NCI-H1048 (cell line): ENCODE measurements at regions not wholly inside any gene's neighbourhood (a gene's known extent, or its start where the extent isn't known, plus 50 kb on each side); places are given as distances from the start of the nearest gene placed in this dataset.
"Not testable (repeated sequence)": the region's sequence is repeated elsewhere in the genome, so short reads cannot be mapped to it uniquely, and the experiment has no call there.

ENCODE experiments used
- DNase-seq: peaks from one replicate; lab custom pipeline; 2025; lab: John Stamatoyannopoulos, UW

DNA sequence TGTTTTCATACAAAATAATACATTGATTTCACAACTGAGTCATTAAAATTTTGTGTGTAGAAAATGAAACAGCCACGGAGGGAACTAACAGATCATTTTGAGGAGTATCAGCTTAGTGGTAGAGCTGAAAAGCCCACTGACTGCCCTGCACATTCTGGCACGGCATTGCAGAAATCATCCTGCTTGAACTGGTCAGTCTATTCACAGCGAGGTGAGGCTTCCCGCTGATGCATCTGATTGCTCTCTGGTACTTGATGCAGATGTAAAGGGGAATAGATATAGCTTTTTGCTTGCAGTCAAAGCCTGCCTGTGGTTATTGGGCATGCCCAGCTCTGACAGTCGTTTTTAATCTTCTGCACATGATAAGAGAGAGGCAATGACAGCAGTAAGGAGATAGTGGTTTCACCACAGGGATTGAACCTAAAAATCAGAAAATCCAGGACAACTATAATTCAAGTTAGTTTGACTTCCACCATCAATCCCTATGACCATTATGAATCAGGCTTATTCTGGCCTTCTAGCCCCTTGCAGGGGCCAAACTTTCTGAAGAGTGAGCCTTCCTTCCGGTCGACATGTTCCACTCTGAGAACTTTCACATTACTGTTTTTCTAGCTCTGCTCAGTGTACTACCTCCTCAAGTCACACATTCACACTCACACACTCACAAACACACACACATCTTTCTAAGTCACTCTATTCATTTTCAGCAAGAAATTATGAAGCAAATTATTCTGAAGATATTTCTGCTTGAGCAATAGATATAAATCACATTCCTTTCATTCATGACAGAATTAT, 782.8 kb upstream of the NUDT12 start:
- no peak for DNase-seq

DNA sequence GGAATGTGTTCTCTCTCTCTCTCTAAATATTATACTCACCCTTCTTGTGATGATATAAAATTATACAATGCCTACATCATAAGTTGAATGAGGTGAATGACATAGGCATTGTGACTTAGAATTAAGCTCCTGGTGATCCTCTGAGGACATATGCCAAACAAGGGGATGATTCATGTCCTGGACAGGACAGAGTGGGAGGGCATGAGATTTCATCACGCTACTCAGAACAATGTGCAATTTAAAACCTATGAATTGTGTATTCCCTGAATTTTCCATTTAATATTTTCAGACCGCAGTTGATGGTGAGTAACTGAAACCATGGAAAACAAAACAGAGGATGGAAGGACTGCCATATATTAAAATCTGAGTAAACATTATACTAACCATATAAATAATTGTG, 782.2 kb upstream of the NUDT12 start:
- no peak for DNase-seq

DNA sequence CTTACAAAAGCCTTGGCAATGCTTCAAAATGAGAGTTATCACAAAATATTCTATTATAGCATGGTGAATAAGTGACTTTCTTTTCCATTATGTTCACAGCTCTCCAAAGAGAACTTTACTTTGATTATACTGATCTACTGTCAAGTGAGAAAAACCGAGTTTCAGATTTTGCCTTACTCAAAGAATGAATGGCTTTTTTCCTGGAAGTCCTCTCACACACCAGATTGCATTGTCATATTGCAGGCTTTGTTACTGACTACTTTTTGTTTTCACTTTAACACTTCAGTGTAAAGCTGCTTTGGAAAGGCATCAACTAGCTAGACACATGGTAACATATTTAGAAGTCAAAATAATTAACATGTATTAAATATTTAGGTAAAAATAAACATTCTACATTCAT, 765.2 kb upstream of the NUDT12 start:
- no peak for DNase-seq

DNA sequence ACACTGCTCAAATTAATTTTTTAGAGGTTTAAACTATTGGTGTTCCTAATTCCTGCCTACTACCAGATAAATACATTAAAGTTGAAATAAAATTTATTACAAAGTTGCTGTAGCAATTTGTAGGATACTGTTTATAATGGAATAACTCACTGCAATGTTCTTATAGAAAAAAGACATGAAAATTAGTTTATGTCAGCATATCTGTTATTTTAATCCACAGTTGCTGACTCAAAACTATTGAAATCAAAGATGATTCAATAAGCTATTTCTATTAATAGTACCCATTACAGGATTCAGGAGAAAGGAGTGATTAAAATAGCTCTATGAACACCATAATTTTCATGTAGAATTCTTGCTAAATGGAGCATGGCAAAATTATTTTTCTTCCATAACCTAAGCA, 764.4 kb upstream of the NUDT12 start:
- DNase-seq = no peak

DNA sequence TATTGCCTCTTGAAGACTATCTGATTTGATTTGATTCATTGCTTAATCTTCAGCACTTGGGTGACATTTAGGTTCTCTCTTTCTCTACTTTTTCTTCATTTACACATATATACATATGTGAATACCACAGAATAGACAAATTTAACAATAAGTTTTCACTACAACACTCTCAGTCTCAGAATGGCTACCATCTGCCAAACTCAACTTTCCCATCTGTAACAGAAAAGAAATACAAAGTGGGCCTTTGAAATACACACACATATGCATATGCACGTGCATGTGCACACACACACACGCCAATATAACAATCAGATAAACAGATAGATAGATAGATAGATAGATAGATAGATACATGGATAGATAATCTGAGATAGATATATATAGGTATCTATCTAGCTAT, 762.8 kb upstream of the NUDT12 start:
- no peak for DNase-seq

DNA sequence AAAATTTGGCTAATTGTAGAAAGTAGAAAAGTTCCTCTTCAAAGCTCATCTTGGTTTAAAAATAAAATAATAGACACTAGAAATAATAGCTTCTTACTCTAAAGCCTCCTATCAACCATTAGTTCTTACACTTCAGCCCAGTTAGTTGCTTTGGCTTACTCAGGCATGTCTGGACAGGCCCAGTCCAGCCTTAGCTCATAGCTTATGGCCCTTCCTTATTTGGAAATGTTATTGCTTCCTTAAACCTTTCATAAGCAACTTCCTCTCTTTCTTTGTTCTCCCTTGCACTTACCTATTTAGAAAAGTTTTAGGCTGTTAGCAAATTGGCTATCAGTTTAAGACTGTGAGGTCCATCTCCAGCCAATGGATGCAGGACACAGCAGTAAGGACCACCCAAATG, 754.1 kb upstream of the NUDT12 start:
- not testable (repeated sequence) for DNase-seq

DNA sequence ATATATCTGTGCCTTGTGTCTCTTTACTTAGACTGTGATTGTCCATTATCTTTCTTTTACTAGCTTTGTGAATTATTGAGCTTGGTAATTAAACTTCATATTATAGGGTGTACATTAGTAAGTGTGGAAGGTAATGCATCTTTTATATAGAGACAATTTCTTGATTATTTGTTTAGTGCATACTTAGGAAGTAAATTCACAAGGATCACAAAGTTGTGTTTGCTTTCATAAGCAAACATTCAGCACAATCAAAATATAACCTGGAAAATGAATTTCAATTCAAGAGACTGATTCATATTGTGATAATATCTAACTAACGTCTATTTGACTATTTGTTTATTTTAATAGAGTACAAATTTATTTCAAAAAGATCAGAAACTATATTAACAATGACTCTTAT, 749.9 kb upstream of the NUDT12 start:
- no peak for DNase-seq

DNA sequence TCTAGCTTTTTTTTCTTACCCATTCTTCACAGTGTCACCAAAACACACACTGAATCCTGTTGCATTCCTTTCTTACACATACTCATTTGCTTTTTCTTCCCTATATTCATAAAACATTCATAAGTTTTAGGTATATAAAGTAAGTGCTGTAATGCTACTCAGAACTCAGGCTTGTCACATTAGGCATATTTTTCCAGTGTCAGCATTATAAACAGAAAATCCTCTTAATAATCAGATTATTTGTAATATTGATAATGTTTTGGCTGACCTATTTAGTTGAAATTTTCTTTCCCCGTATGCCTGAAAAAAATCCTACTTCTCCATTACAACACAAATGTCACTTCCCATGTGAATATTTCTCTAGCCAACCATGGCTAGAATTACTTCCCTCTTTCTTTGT, 743.0 kb upstream of the NUDT12 start:
- DNase-seq = no peak

DNA sequence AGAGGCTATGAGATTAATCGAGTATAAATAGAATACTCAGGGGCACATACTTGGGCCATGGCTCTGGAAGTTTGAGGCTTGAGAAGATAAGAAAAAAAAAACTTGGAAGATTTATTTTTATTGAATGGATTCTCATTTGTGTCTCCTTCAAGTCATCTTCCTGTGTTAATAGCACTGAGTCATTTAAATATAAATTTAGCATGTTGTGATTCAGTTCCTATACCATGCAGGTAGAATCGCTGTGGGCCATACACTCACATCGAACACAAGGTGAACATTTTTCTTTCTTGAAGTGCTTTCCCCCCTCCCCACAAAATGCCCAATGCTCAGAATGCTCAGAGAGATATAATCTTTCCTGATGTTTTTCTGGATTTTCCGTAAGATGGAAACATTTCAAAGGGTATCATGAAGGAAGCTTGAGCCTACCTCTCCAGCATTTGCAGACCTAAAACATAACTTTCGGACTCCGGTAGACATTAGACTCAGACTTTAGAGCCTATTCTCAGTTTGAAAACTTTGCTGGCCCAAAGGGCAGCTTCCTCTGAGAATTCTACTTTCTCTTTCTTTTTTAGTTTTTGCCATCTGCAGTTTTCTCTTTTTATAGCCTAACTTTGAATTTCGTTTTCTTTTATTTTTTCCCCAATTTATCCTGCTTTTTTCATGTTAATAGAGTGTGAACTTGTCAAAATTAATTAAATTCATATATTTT, 737.6 kb upstream of the NUDT12 start:
- DNase-seq = no peak

DNA sequence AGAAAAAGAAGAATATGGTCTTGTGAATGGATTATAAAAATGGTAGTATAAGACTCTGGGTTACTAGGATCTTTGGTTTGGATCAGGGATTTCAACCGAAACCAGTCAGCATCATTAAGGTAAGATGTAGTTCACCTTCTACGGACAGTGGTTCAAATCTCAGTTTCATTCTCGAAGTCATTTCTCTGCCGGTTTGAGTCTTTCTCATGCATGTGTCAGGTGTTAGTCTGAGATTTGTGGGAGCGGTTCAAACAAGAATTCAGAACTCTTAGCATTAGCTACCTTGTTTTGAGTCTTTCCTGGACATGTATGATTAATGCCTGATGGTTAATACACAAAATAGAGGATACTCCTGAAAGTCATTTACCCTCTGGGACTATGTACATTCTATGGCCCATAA, 735.9 kb upstream of the NUDT12 start:
- no peak for DNase-seq

DNA sequence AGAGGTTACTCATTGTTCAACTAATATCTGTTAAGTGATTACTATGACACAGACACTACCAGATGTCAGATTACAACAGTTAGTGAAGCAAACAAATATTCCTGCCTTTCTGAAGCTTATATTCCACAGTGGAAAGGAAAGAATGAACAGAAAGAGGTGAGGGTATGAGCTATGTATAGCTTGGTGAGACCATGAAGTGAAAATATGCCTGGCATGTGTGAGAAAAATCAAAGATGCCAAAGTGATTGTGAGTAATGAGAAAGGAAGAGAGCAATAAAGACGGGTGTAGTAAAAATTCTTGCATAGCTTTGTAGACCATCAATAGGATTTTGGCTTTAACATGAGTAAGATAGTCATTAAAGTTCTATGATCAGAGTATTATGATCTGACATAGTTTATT, 734.5 kb upstream of the NUDT12 start:
- DNase-seq = no peak

DNA sequence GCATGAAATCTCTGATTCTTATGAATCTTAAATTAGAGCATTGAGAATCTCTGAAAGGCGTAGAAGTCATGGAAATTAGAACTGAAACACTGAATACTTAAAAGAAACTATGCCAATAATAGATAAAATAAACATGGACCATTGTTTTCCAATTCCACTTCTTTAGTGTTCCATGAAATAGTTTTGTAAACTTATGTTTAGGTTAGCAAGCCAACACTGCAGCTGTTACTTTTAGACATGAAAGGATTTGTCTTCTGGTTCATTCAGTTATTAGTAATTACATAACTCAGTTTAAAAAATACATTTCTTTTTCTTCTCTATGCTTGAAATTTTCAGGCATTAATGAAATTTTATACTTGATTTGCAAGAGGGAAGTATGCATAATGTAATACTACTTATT, 733.4 kb upstream of the NUDT12 start:
- no peak for DNase-seq

DNA sequence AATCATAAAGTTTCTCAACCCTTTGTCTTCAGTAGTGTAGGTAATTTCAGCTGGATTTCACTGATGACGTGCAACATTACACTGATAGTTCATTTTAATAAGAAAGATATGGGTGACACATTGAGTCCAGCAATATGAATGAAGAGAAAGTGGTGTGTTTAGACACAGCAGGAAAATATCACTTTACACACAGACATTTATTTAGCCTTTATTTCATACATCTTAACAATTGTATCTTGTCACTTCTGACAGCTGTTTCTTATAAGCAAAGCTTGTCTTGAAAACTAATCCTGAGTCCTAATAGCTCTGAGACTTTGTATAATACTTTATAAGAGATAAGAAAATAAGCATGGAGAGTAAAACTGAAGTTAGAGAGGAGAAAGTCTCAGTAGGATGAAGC, 720.5 kb upstream of the NUDT12 start:
- DNase-seq = no peak

DNA sequence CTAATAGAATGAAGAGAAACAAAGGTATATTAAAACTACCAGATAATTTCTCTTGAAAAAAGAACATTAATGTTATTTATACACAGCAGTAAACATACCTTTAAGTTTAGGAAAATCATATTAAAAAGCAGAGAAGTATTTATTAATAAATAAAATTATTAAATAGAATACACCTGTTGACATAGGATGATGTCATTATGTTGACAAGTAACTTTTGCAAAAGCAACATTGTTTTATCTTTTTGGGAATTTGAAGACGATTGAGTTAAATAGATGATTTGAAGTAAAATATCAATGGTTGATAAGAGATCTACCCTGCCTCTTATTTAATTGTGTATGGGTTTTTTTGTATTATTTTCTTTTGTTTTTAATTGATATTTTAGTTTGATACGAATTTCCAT, 711.1 kb upstream of the NUDT12 start:
- DNase-seq = no peak

DNA sequence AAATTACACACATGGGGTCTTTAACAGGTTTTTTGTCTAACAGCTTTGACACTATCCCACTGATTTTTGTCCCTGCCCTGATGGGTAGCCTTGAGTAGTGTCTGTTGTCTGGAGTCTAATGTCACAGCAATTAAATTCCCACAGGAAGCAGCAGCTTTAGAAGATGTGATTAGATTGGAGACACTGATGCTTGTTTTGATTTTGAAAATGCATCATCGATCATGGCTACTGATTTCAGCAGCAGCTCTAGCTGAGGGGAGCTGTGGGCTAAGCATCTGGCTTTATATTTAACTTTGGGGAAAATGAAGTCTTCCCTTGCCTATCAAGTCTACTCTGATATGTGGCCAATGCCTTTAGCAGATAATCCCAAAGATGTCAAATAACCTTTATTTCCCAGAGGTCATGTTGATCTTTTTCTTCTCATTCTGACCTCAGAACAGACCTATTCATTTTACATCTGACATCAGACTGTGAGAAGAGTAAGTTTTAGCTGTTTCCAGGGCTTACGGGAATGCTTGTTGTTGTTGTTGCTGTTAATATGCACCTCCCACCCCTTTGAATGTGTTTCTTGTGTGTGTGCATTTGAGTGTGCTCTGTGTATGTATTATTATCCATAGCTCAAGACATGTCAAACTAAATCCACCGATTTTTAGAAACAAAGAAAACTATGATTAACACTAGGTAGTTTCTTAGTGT, 704.9 kb upstream of the NUDT12 start:
- no peak for DNase-seq

DNA sequence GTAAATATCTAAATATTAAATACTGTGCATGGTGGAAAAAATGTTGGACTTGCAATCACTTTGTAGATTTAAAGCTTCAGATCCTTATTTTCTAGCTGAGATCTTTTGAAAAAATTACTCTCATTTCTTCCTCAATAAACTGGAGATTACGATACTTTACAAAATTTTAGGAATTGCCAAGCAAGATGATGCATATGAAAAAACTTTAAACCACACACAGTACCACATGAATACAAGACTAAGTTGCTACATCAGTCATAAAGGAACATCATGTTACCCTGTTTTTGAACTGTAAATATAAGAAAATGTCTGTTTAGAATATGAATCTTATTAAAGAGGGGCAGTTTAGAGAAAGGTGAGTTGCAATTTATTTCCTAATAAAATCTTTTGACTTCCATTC, 703.6 kb upstream of the NUDT12 start:
- DNase-seq = no peak

DNA sequence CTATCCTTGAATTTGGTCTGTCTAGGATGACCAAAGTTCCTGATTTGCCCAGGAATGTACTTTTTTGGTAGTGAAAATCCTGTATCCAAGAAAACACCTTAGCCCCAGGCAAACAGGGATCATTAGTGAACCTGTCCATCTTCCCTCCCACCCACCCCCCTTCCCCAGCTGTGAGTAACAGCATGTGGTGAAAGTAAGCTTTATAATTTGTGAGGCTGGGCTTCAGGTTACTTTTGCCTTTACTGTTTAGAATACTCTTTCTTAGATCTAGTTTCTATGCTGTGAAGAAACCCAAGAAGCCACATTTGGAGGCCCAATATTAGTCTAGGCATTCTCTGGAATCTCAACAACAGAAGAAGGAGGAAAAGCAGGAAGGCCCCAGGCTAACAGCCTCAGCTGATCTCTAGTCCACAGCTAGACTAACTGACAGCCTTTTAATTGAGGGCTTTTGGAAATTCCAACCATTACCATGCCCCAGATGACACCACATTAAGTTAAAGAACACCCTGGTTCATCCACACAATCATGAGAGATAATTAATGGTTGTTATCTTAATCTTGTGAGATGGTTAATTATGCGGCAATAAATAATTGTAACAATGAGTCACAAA, 703.0 kb upstream of the NUDT12 start:
- no peak for DNase-seq

DNA sequence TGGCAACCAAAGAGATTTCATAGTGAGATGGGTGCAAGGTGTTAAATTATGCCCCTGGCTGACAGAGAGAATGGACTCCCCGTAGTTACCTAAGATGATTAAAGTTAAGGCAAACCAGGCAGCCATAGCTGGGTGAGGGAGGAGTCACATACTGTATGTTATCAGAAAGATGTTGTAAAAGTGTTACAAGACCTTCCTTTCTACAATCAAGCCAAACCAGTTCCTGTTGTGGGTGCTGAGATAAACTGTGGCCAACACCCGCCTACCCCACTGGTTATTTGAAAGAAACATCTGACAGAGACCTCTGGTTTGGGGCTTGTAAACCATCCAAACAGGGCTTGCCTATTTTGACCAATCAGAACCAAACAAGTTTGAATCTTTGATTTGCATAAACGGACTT, 684.7 kb upstream of the NUDT12 start:
- no peak for DNase-seq

DNA sequence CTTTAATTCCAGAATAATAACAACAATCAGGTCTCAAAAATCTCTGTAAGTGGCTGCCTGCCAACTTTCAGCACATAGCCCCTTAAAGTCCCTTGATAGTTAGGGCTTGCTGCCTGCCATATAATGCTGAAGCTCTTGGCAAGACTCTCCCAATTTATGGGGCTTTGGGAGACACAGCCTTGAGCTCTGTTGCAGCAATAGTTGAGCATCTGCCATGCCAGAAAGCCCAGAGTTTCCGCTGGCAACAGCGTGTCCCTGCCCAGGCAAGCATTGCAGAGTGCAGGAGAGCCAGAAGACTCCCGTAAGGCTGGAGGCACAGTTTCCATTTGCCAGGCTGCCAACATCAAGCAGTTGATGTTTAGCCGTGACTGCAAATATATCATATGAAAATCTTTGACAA, 678.5 kb upstream of the NUDT12 start:
- DNase-seq = no peak

DNA sequence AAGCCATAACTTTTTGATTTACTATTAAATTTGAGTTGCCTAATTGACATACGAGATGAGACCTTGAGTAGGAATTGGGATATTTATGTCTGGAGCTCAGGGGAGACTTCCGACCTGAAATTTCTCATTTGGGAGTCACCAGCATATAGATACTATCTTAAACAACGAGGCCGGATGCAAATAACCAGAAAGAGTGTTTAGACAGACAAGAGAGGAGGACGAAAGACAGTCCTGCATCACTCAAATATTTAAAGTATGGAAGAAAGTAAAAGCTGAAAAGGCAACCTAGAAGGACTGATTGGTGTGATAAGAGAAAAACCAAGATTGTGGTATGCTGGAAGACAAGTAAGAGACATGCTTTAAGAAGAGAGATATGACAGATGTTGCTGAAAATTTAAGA, 675.0 kb upstream of the NUDT12 start:
- DNase-seq = no peak

DNA sequence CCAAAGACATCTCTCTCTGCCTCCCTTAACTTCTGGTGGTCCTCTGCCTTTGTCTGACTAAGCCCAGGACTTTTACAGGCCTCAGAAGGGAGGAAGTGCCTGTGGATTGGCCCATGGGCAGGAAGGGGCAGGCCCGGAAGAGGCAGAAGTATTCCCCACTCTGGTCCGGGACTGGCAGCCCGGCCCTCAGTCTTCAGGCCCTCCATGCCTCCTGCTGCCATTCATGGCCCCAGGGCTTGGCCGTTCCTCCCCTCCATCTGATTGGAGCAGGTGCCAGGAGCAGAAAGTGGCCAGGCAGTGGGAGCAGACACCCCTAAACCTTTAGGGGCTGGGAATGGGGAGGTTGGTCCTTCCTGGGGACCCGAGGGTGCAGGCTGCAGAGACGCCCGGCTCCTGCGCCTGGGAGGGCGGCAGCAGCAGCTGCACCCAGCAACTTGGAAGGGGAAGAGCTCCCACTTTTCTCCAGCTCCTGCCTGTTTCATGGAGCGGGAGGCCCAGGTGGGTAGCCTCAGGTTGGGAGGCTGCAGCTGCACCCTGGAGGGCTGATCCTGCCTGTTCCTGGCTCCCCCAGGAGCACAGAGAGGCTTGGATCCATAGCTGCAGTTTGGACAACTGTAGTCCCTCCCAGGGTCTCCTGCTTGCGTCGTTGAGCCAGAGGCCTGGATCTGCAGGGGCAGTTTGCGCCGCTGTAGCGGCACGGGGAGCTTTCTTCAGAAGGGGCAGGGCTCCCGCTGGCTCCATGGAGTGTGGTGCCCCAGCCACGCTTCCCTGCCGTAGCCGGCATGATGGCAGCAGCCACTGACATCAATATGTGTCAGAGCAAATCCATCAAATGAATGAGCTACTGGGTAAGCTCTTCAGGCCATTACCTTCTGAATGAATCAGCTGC, 661.5 kb upstream of the NUDT12 start:
- no peak for DNase-seq

DNA sequence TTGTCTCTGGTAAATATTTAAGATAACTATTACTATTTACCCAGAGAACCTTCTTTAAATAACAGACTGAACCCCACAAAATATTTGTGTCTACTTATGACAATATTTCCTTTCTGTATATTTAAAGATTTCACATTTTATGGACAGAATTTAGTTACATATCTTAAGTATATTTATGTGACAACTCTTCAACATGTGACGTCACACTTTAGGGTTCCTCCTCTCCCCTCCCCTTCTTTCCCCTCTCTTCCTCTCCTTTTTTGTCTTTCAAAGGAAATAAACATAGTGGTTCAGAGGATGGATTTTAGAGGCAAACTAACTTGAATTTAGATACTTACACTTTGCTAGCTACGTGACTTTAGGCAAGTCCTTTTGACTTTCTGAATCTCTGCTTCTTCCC, 655.6 kb upstream of the NUDT12 start:
- DNase-seq = no peak
